Suprapubic skin (tissue), 4 donors: ENCODE measurements at regions not wholly inside any gene's neighbourhood (a gene's known extent, or its start where the extent isn't known, plus 50 kb on each side); places are given as distances from the start of the nearest gene placed in this dataset.
A peak's percentile ranks its signal among the peaks of the same experiment; 100 is the strongest.

Experiments
- DNase-seq, 2 donors: peaks; one replicate each; pipeline ENCODE4 v3.0.0-alpha.2; 2019; ENCODE audit warnings: low spot score in 2 of 2
- H3K27ac ChIP-seq: fragments of 200-600 bp; sonication (generic); one replicate; pipeline ENCODE4 v1.5.1; 2019
- H3K27me3 ChIP-seq: fragments of 200-600 bp; sonication (generic); one replicate; pipeline ENCODE4 v1.5.1; 2019
- H3K36me3 ChIP-seq: fragments of 200-600 bp; sonication (generic); one replicate; pipeline ENCODE4 v1.5.1; 2019
- H3K4me1 ChIP-seq: fragments of 200-600 bp; sonication (generic); one replicate; pipeline ENCODE4 v1.5.1; 2019
- H3K4me3 ChIP-seq: fragments of 200-600 bp; sonication (generic); one replicate; pipeline ENCODE4 v1.5.1; 2019; ENCODE audit warnings: mild to moderate bottlenecking
- H3K9me3 ChIP-seq: fragments of 200-600 bp; sonication (generic); one replicate; pipeline ENCODE4 v1.5.1; 2019
- EP300 ChIP-seq: sonication (generic); formaldehyde crosslinking; IDR thresholded peaks from one replicate; pipeline ENCODE4 v1.6.1; 2017; ENCODE audit warnings: antibody characterized with exemption
- POLR2A ChIP-seq, 2 donors: fragments of 450-650 bp; IDR thresholded peaks; one replicate each; pipeline ENCODE4 v1.6.1; 2017; ENCODE audit warnings: antibody characterized with exemption in 2 of 2, mild to moderate bottlenecking in 2 of 2, moderate library complexity in 2 of 2
- POLR2AphosphoS5 ChIP-seq, 3 donors: sonication (generic); formaldehyde crosslinking; IDR thresholded peaks; one replicate each; pipeline ENCODE4 v1.6.1; 2017; ENCODE audit warnings: antibody characterized with exemption in 3 of 3
- WGBS: methylation state at CpG from one replicate; pipeline ENCODE4 v1.1.5; 2018; 5-methylcytosine and 5-hydroxymethylcytosine counted together
- TF ChIP-seq, protein P1 (sequence below), 2 donors: fragments of 200-600 bp in 1 of 2; fragments of 450-650 bp in 1 of 2; sonication (generic) in 1 of 2; IDR thresholded peaks; one replicate each; pipeline ENCODE4 v1.5.1; 2016 to 2019; ENCODE audit warnings: antibody characterized with exemption in 2 of 2, mild to moderate bottlenecking in 1 of 2, moderate library complexity in 1 of 2

DNA sequence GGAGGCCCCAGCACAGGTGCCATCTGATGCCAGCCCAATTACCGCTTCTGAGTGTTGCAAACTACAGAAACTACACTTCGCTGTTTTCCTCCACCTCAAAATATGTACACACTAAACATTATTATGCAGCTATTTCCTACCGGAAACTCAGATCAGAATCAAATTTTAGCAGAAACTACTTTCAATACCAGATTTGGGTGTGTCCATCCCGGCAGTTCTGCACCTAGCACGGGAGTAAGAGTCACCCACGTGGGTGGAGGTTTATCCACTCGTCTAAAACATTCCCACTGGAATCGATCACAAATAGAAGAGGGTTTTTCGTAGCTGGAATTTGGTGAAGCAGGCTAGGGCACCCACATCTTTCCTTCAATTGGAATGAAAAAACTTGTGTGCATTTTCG is 214.4 kb upstream of the PRKCQ start:
- Histone ChIP-seq H3K36me3 (no peaks in the 10 kb centered on the region), H3K27ac (no peak overlapping the region), H3K4me1 (no peaks in the 10 kb centered on the region), H3K27me3 (no peaks in the 10 kb centered on the region), H3K9me3 (no peaks in the 10 kb centered on the region), H3K4me3 (peak overlapping the region; percentile 22)
- TF ChIP-seq EP300 (no peak), POLR2A (IDR thresholded peaks at IDR 0.05) (no peak), POLR2AphosphoS5 (IDR thresholded peaks at IDR 0.05) (no peak)
- TF ChIP-seq, protein P1, sequence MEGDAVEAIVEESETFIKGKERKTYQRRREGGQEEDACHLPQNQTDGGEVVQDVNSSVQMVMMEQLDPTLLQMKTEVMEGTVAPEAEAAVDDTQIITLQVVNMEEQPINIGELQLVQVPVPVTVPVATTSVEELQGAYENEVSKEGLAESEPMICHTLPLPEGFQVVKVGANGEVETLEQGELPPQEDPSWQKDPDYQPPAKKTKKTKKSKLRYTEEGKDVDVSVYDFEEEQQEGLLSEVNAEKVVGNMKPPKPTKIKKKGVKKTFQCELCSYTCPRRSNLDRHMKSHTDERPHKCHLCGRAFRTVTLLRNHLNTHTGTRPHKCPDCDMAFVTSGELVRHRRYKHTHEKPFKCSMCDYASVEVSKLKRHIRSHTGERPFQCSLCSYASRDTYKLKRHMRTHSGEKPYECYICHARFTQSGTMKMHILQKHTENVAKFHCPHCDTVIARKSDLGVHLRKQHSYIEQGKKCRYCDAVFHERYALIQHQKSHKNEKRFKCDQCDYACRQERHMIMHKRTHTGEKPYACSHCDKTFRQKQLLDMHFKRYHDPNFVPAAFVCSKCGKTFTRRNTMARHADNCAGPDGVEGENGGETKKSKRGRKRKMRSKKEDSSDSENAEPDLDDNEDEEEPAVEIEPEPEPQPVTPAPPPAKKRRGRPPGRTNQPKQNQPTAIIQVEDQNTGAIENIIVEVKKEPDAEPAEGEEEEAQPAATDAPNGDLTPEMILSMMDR (IDR thresholded peaks at IDR 0.05): no peak
- no peak for DNase-seq
- 55% methylated on average over 10 of the region's 10 CpGs for WGBS

DNA sequence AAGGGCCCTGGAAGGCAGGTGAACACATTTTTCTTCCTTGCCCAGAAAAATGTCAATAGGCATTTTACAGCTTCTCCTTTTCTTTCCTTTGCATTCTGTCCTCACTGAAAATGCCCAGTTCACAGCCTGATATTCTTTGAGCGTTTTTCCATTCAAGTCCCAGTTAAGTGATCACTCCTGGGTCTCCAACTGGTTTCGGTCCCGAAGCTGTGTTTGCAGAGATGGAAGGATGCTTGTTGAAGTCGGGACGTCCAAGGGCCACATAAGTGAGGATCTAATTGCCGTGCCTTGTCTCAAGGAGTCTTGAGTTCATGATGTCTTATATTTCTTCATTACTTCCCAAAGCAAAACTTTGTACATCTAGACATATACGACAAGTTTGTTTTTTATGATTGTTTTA is 208.7 kb upstream of the PRKCQ start:
- Histone ChIP-seq H3K27me3 (no peaks in the 10 kb centered on the region), H3K36me3 (no peaks in the 10 kb centered on the region), H3K4me1 (peaks cover 9% of the 10 kb centered on the region), H3K27ac (no peak overlapping the region), H3K4me3 (no peak overlapping the region), H3K9me3 (no peaks in the 10 kb centered on the region)
- WGBS: 78% methylated on average over 7 of the region's 7 CpGs
- TF ChIP-seq, protein P1 (IDR thresholded peaks at IDR 0.05): no peak
- TF ChIP-seq POLR2A (IDR thresholded peaks at IDR 0.05) (no peak), POLR2AphosphoS5 (IDR thresholded peaks at IDR 0.05) (no peak), EP300 (no peak)
- DNase-seq: no peak

DNA sequence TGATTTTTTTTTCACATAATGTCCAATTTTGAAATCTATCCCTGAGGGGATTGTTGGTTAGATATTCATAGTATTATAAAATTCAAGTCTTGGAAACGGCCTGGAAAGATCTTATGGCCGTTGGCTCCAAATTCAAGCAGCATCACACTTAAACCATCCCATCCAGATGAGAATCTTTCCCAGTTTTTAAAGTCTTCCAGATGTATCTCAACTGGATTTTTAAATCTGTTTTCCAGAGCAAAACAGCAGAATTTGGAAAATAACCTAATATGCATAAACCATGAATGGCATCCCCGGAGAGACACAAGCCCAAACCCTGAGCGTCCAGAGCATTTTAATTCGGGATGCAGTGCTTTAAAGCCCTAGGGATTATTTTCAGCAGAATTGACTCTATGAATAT is 208.2 kb upstream of the PRKCQ start:
- no peaks in the 10 kb centered on the region for H3K36me3 ChIP-seq
- H3K27ac ChIP-seq: no peak overlapping the region
- TF ChIP-seq POLR2AphosphoS5 (IDR thresholded peaks at IDR 0.05) (no peak), EP300 (no peak)
- TF ChIP-seq, protein P1 (IDR thresholded peaks at IDR 0.05): no peak
- no peak overlapping the region for H3K4me3 ChIP-seq
- 61% methylated on average over 5 of the region's 5 CpGs for WGBS
- no peaks in the 10 kb centered on the region for H3K27me3 ChIP-seq
- peaks cover 9% of the 10 kb centered on the region for H3K4me1 ChIP-seq
- no peak for DNase-seq
- H3K9me3 ChIP-seq: no peaks in the 10 kb centered on the region

DNA sequence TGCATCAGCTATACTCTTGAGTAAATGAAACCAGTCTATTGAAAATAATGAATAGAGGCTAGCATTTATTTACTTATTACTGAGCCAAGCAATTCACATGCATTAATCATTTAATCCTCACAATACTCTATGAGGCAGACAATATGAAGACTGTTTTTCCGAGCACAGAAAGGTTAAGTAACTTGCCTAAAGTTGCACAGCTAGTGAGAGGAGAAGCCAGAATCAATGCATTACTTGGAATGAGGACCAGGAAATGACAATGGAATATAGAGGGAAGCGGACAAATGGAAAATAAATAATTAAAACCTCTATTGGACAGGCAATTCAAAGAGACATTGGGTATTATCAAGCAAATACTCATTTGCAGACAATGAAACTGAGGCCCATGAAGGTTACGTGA is 207.6 kb upstream of the PRKCQ start:
- TF ChIP-seq POLR2AphosphoS5 (IDR thresholded peaks at IDR 0.05): no peak
- TF ChIP-seq, protein P1 (IDR thresholded peaks at IDR 0.05): no peak
- no peak for TF ChIP-seq POLR2A (IDR thresholded peaks at IDR 0.05)
- no peak for TF ChIP-seq EP300
- no peak overlapping the region for H3K27ac ChIP-seq
- peaks cover 9% of the 10 kb centered on the region for H3K4me1 ChIP-seq
- no peak for DNase-seq
- no peaks in the 10 kb centered on the region for H3K9me3 ChIP-seq
- H3K36me3 ChIP-seq: no peaks in the 10 kb centered on the region
- 85% methylated on average over 3 of the region's 3 CpGs for WGBS
- H3K4me3 ChIP-seq: no peak overlapping the region
- no peaks in the 10 kb centered on the region for H3K27me3 ChIP-seq

DNA sequence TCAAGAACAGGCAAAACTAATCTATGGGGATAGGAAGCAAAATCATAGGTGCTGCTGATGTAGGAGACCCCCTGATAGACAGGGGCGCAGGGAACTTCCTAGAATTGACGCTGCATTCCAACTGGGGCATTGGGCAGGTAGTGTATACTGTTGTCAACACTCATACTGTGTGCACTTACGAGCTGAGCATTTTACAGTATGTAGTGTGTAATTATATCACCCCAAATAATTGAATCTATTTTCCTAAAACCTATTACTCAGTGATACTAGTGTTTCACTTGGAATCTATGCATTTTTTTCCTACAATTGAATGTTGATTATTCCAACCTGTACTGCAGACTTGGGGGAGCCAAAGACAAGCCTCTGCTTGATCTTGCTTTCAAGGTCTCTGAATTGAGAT is 207.0 kb upstream of the PRKCQ start:
- Histone ChIP-seq H3K27ac (no peak overlapping the region), H3K36me3 (no peaks in the 10 kb centered on the region), H3K4me3 (no peak overlapping the region), H3K27me3 (no peaks in the 10 kb centered on the region), H3K9me3 (no peaks in the 10 kb centered on the region), H3K4me1 (peaks cover 9% of the 10 kb centered on the region)
- 77% methylated on average over 3 of the region's 3 CpGs for WGBS
- no peak for DNase-seq
- TF ChIP-seq POLR2AphosphoS5 (IDR thresholded peaks at IDR 0.05) (no peak), POLR2A (IDR thresholded peaks at IDR 0.05) (no peak), EP300 (no peak)
- TF ChIP-seq, protein P1 (IDR thresholded peaks at IDR 0.05): no peak
